IMR-90 (cell line): ENCODE measurements at regions not wholly inside any gene's neighbourhood (a gene's known extent, or its start where the extent isn't known, plus 50 kb on each side); places are given as distances from the start of the nearest gene placed in this dataset.

Experiments used
- ATAC-seq: fragments of 200-7000 bp; cut with Tn5 transposase; 2 replicates; pipeline ENCODE4 v1.9.1; 2020; ENCODE audit warnings: low read depth, mild to moderate bottlenecking, moderate library complexity
- BruUV-seq: library from RNA; stranded (reverse); fragments of 400-500 nt; replicated peaks from 2 replicates; lab custom pipeline; 2021; lab: Mats Ljungman, UMichigan
- CTCF ChIA-PET: fragments of 300-600 bp; formaldehyde crosslinking; extraction: SDS; loops from one replicate; lab custom pipeline; 2021; ENCODE audit warnings: antibody characterized with exemption; lab: Yijun Ruan, JAX
- POLR2A ChIA-PET: fragments of 300-600 bp; sonication (Branson Sonifier 250); formaldehyde crosslinking; loops from one replicate; lab custom pipeline; 2022; ENCODE audit warnings: antibody characterized with exemption; ENCODE audit not compliant: unreplicated experiment; lab: Charles Lee
- DNase-seq: peaks from one replicate; pipeline ENCODE4 v3.0.0; 2013
- H2AFZ ChIP-seq: replicated peaks from 2 replicates; pipeline ENCODE3; 2013; ENCODE audit warnings: low read length, mild to moderate bottlenecking; ENCODE audit not compliant: poor library complexity
- H2AK5ac ChIP-seq: 2 replicates; pipeline ENCODE4 v1.6.1; 2013; ENCODE audit warnings: low read depth, low read length, inconsistent platforms
- H2AK9ac ChIP-seq: replicated peaks from 2 replicates; pipeline ENCODE3; 2013; ENCODE audit warnings: mild to moderate bottlenecking, low read depth, low read length, moderate library complexity; ENCODE audit not compliant: poor library complexity
- H2BK120ac ChIP-seq: 2 replicates; pipeline ENCODE4 v1.6.1; 2013; ENCODE audit warnings: low read depth, low read length, inconsistent platforms
- H2BK15ac ChIP-seq: 3 replicates; pipeline ENCODE4 v1.6.1; 2013; ENCODE audit warnings: low read depth, low read length, inconsistent platforms
- H2BK20ac ChIP-seq: 2 replicates; pipeline ENCODE4 v1.6.1; 2013; ENCODE audit warnings: low read depth, mild to moderate bottlenecking, inconsistent platforms, low read length, moderate library complexity
- H2BK5ac ChIP-seq: 2 replicates; pipeline ENCODE4 v1.6.1; 2013; ENCODE audit warnings: mild to moderate bottlenecking, low read depth, low read length, inconsistent platforms; ENCODE audit not compliant: poor library complexity, severe bottlenecking
- H3K14ac ChIP-seq: replicated peaks from 2 replicates; pipeline ENCODE4 v1.6.1; 2013; ENCODE audit warnings: low read depth, low read length, inconsistent platforms
- H3K18ac ChIP-seq: 2 replicates; pipeline ENCODE4 v1.6.1; 2013; ENCODE audit warnings: low read depth, low read length, control low read depth
- H3K23ac ChIP-seq: 2 replicates; pipeline ENCODE4 v1.6.1; 2013; ENCODE audit warnings: low read depth, low read length, inconsistent platforms
- H3K27ac ChIP-seq: 2 replicates; pipeline ENCODE4 v1.5.1; 2013; ENCODE audit warnings: mild to moderate bottlenecking, control low read depth, low read length; ENCODE audit not compliant: insufficient read depth
- H3K27me3 ChIP-seq: 2 replicates; pipeline ENCODE4 v1.6.1; 2013; ENCODE audit warnings: low read length; ENCODE audit not compliant: control insufficient read depth, insufficient read depth
- H3K36me3 ChIP-seq: 2 replicates; pipeline ENCODE4 v1.6.1; 2013; ENCODE audit warnings: low read length, mixed read lengths; ENCODE audit not compliant: control insufficient read depth, insufficient read depth
- H3K4ac ChIP-seq: 2 replicates; pipeline ENCODE4 v1.6.1; 2013; ENCODE audit warnings: low read depth, low read length, inconsistent platforms
- H3K4me1 ChIP-seq: 2 replicates; pipeline ENCODE4 v1.6.1; 2013; ENCODE audit warnings: low read length, mixed read lengths; ENCODE audit not compliant: control insufficient read depth, insufficient read depth
- H3K4me2 ChIP-seq: 2 replicates; pipeline ENCODE4 v1.6.1; 2013; ENCODE audit warnings: low read depth, mild to moderate bottlenecking, control low read depth, low read length, moderate library complexity
- H3K4me3 ChIP-seq: 2 replicates; pipeline ENCODE4 v1.5.1; 2013; ENCODE audit warnings: low read depth, mild to moderate bottlenecking, control low read depth, low read length, moderate library complexity; ENCODE audit not compliant: insufficient read depth
- H3K56ac ChIP-seq: 2 replicates; pipeline ENCODE4 v1.6.1; 2013; ENCODE audit warnings: low read length, inconsistent platforms; ENCODE audit not compliant: insufficient read depth; ENCODE audit errors: extremely low read depth
- H3K79me1 ChIP-seq, 2 experiments: 2 replicates each; pipeline ENCODE4 v1.6.1; 2013; ENCODE audit warnings: low read length in 2 of 2, inconsistent platforms in 1 of 2, low read depth in 1 of 2
- H3K9ac ChIP-seq: 2 replicates; pipeline ENCODE4 v1.6.1; 2013; ENCODE audit warnings: low read depth, low read length, control low read depth
- H3K9me1 ChIP-seq: 2 replicates; pipeline ENCODE4 v1.6.1; 2013; ENCODE audit warnings: low read length, inconsistent platforms; ENCODE audit not compliant: insufficient read depth
- H3K9me3 ChIP-seq: 2 replicates; pipeline ENCODE4 v1.6.1; 2013; ENCODE audit warnings: low read length; ENCODE audit not compliant: control insufficient read depth, insufficient read depth
- H4K20me1 ChIP-seq: 2 replicates; pipeline ENCODE4 v1.6.1; 2013; ENCODE audit warnings: low read length, inconsistent platforms; ENCODE audit not compliant: insufficient read depth
- H4K5ac ChIP-seq: 2 replicates; pipeline ENCODE4 v1.6.1; 2013; ENCODE audit warnings: mild to moderate bottlenecking, low read depth, low read length, control low read depth
- H4K8ac ChIP-seq, 2 experiments: 2 replicates each; pipeline ENCODE4 v1.6.1; 2013; ENCODE audit warnings: low read depth in 2 of 2, low read length in 2 of 2, control low read depth in 1 of 2, inconsistent platforms in 1 of 2
- H4K91ac ChIP-seq: 2 replicates; pipeline ENCODE4 v1.6.1; 2013; ENCODE audit warnings: low read depth, low read length, inconsistent platforms; ENCODE audit not compliant: insufficient read depth
- FOS ChIP-seq: fragments of 150-350 bp; IDR thresholded peaks from 2 replicates; pipeline ENCODE4 v1.6.1; 2016; ENCODE audit warnings: low read depth, low read length
- POLR2A ChIP-seq: IDR thresholded peaks from 2 replicates; pipeline ENCODE4 v1.6.1; 2012; ENCODE audit warnings: mild to moderate bottlenecking, low read depth, low read length
- SMC3 ChIP-seq: fragments of 150-350 bp; IDR thresholded peaks from 2 replicates; pipeline ENCODE4 v1.6.1; 2016; ENCODE audit warnings: low read depth, mild to moderate bottlenecking, antibody characterized with exemption, low read length, moderate library complexity
- WGBS, 2 experiments: methylation state at CpG; one replicate each; pipeline versions ENCODE4 v1.1.5 to v1.1.7; 2013; ENCODE audit warnings: missing lambda C conversion rate in 2 of 2; ENCODE audit not compliant: insufficient read length in 1 of 2; ENCODE audit errors: extremely low coverage in 2 of 2; 5-methylcytosine and 5-hydroxymethylcytosine counted together
- dilution Hi-C: fragments of 300-500 bp; cut with HindIII; formaldehyde crosslinking; loops from one replicate; pipeline ENCODE4 v1.14.3; 2018; ENCODE audit warnings: low sequenced_read_pairs; ENCODE audit not compliant: unreplicated experiment
- in situ Hi-C: fragments of 300-500 bp; cut with MboI; formaldehyde crosslinking; loops from 3 replicates; pipeline ENCODE4 v1.14.3; 2019; ENCODE audit warnings: low sequenced_read_pairs, inconsistent platforms, mixed read lengths
- intact Hi-C: fragments of 100-400 bp; cut with micrococcal nuclease; formaldehyde crosslinking; loops from 2 replicates; pipeline ENCODE4 v1.10.0; 2022

DNA sequence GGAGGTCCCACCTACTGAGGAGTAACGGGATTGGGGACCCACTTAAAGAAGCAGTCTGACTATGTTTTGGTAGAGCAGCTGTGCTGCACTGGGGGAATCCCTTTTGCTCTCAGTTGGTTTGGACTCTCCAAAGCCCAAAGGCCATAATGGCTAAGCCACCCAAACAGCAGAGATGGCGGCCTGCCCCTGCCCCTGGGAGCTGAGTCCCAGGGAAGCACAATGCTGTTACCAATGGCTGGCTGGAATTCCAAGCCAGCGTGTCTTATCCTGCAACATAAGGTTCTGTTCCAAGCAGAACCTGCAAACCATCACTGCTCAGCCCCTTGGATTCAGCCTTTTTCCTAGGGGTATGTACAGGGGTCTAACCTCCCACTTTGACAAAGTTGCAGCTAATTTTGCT is 53.7 kb upstream of the GNAT3 start:
- Histone ChIP-seq H3K36me3 (no peaks in the 10 kb centered on the region), H2AK9ac (no peak overlapping the region), H4K5ac (no peak overlapping the region), H3K23ac (no peak overlapping the region), H2BK5ac (no peak overlapping the region), H4K8ac (no peak overlapping the region), H2AFZ (no peak overlapping the region), H3K79me1 (no peaks in the 10 kb centered on the region), H2BK15ac (no peak overlapping the region), H3K4me2 (no peak overlapping the region), H3K14ac (no peak overlapping the region), H3K9me3 (peaks cover 1% of the 10 kb centered on the region; the same call in 1 of the 2 replicates), H4K20me1 (no peaks in the 10 kb centered on the region), H3K27ac (no peak overlapping the region), H3K27me3 (no peaks in the 10 kb centered on the region), H4K91ac (no peak overlapping the region), H3K9me1 (no peaks in the 10 kb centered on the region), H2BK120ac (no peak overlapping the region), H3K4me1 (no peaks in the 10 kb centered on the region), H2BK20ac (no peak overlapping the region), H3K4me3 (no peak overlapping the region), H2AK5ac (no peak overlapping the region), H3K4ac (no peak overlapping the region), H3K18ac (no peak overlapping the region), H3K9ac (no peak overlapping the region), H3K56ac (no peak overlapping the region)
- DNase-seq, result no peak
- no CpG with 5 or more reads among the region's 3 CpGs for WGBS, 2 experiments
- dilution Hi-C loops (no loop called here), intact Hi-C loops (no loop called here), in situ Hi-C loops (no loop called here)
- ATAC-seq, result no peak
- TF ChIP-seq SMC3, result no peak
- no peak for TF ChIP-seq POLR2A
- TF ChIP-seq FOS, result no peak
- CTCF ChIA-PET, result no interaction called here
- BruUV-seq, result no TSS peak
- POLR2A ChIA-PET, result no interaction called here
